ENCODE measurements at regions not wholly inside any gene's neighbourhood (a gene's known extent, or its start where the extent isn't known, plus 50 kb on each side); places are given as distances from the start of the nearest gene placed in this dataset.

- H3K27ac ChIP-seq (replicated peaks in 1 of 4): no peak overlapping the region
- 93% methylated on average over 1 of the region's 1 CpG for WGBS
- peaks cover 0 to 11% (median 4%) of the 10 kb centered on the region in 4 donors for H3K9me3 ChIP-seq
- no peak overlapping the region for H3K4me3 ChIP-seq
- no peaks in the 10 kb centered on the region for H3K36me3 ChIP-seq
- no peak for DNase-seq (ENCODE audit: extremely low spot score)
- intact Hi-C loops (cut with DNase I): no loop called here
- H3K4me1 ChIP-seq: no peaks in the 10 kb centered on the region
- no peaks in the 10 kb centered on the region for H3K27me3 ChIP-seq
- TF ChIP-seq POLR2AphosphoS5 (IDR thresholded peaks at IDR 0.05) (no peak), POLR2A (IDR thresholded peaks at IDR 0.05; ENCODE audit: low read depth) (no peak), CTCF (IDR thresholded peaks at IDR 0.05) (no peak), EP300 (IDR thresholded peaks at IDR 0.05) (no peak)
Measured at GRCh38 chr6:48272518-48272917, 161.5 kb upstream of the PTCHD4 start.

GRCh38 chr6:48255094-48255493 is 144.1 kb upstream of the PTCHD4 start:
- Histone ChIP-seq H3K36me3 (no peaks in the 10 kb centered on the region), H3K27me3 (no peaks in the 10 kb centered on the region), H3K4me3 (no peak overlapping the region), H3K4me1 (no peaks in the 10 kb centered on the region), H3K27ac (replicated peaks in 1 of 4) (no peak overlapping the region), H3K9me3 (no peaks in the 10 kb centered on the region)
- WGBS: 57% methylated on average over 3 of the region's 3 CpGs
- no peak for TF ChIP-seq EP300 (IDR thresholded peaks at IDR 0.05)
- intact Hi-C loops (cut with DNase I): no loop called here
- DNase-seq (ENCODE audit: extremely low spot score): no peak

DNA sequence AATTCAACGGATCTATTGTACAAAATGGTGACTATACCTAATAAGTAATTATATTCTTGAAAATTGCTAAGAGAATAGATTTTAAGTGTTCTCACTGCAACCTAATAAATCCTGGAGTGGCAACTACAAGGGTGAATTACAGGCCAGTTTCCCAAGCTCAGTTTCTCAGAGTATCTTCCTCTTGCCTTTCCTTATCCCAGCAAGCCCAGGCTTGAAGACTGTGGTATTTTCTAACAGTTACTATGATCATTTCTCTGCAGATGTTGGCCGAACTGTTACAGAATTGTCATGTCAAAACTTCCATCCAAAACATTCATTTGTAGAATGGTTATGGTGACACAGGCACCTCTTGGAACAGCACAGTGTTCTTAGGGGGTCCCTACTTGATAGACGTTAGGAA is 138.1 kb upstream of the PTCHD4 start:
- no peak for DNase-seq (ENCODE audit: extremely low spot score)
- Histone ChIP-seq H3K27ac (replicated peaks in 1 of 4) (no peak overlapping the region), H3K4me1 (no peaks in the 10 kb centered on the region), H3K27me3 (no peaks in the 10 kb centered on the region), H3K36me3 (no peaks in the 10 kb centered on the region), H3K9me3 (no peaks in the 10 kb centered on the region), H3K4me3 (no peak overlapping the region)
- intact Hi-C loops (cut with DNase I): no loop called here
- 73% methylated on average over 3 of the region's 3 CpGs for WGBS
- no peak for TF ChIP-seq CTCF (IDR thresholded peaks at IDR 0.05)
- no peak for TF ChIP-seq EP300 (IDR thresholded peaks at IDR 0.05)
- TF ChIP-seq POLR2A (IDR thresholded peaks at IDR 0.05; ENCODE audit: low read depth): no peak
- TF ChIP-seq POLR2AphosphoS5 (IDR thresholded peaks at IDR 0.05): no peak

- no peak overlapping the region for H3K4me3 ChIP-seq
- no peaks in the 10 kb centered on the region for H3K36me3 ChIP-seq
- no peaks in the 10 kb centered on the region for H3K27me3 ChIP-seq
- no peaks in the 10 kb centered on the region for H3K9me3 ChIP-seq
- intact Hi-C loops (cut with DNase I): no loop called here
- no peak for DNase-seq (ENCODE audit: extremely low spot score)
- H3K4me1 ChIP-seq: no peaks in the 10 kb centered on the region
- TF ChIP-seq POLR2AphosphoS5 (IDR thresholded peaks at IDR 0.05): no peak
- no peak for TF ChIP-seq EP300 (IDR thresholded peaks at IDR 0.05)
- TF ChIP-seq CTCF (IDR thresholded peaks at IDR 0.05): no peak
- H3K27ac ChIP-seq (replicated peaks in 1 of 4): no peak overlapping the region
Measured at GRCh38 chr6:48243071-48243470, 132.1 kb upstream of the PTCHD4 start.

DNA sequence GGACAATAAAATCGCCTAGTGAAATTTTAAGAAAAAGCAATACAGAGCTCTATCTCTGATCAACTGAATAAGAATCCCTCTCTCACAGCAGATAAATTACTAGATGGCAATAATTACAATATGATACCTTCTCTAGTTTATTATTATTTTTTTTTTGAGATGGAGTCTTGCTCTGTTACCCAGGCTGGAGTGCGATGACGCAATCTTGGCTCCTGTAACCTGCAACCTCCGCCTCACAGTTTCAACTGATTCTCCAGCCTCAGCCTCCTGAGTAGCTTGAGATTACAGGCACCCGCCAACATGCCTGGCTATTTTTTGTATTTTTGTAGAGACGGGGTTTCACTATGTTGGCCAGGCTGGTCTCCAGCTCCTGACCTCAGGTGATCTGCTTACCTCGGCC is 129.3 kb upstream of the PTCHD4 start:
- Histone ChIP-seq H3K27ac (replicated peaks in 1 of 4) (no peak overlapping the region), H3K27me3 (no peaks in the 10 kb centered on the region), H3K9me3 (peaks cover 0 to 13% (median 10%) of the 10 kb centered on the region in 4 donors), H3K4me1 (no peaks in the 10 kb centered on the region), H3K4me3 (no peak overlapping the region), H3K36me3 (no peaks in the 10 kb centered on the region)
- intact Hi-C loops (cut with DNase I): no loop called here
- TF ChIP-seq CTCF (IDR thresholded peaks at IDR 0.05) (no peak), POLR2A (IDR thresholded peaks at IDR 0.05; ENCODE audit: low read depth) (no peak), POLR2AphosphoS5 (IDR thresholded peaks at IDR 0.05) (no peak), EP300 (IDR thresholded peaks at IDR 0.05) (no peak)
- WGBS: 96% methylated on average over 7 of the region's 7 CpGs
- no peak for DNase-seq (ENCODE audit: extremely low spot score)

Data from esophagus muscularis mucosa (tissue), 4 donors.